Heart left ventricle (tissue), 13 donors: ENCODE measurements at regions not wholly inside any gene's neighbourhood (a gene's known extent, or its start where the extent isn't known, plus 50 kb on each side); places are given as distances from the start of the nearest gene placed in this dataset.

Experiments used
- POLR2A ChIP-seq, 2 donors: fragments of 450-650 bp; IDR thresholded peaks; one replicate each; pipeline ENCODE4 v1.6.1; 2017; ENCODE audit warnings: antibody characterized with exemption in 2 of 2, mild to moderate bottlenecking in 2 of 2, moderate library complexity in 2 of 2
- TF ChIP-seq, protein P1 (sequence below), 12 donors: fragments of 200-600 bp; sonication (generic) in 4 of 12; IDR thresholded peaks; one replicate each; pipeline versions ENCODE4 v1.5.0 to v1.8.0; 2018 to 2022; ENCODE audit warnings: antibody characterized with exemption in 12 of 12, mild to moderate bottlenecking in 5 of 12
- donor health status: ischemic (EF 13 %, LVEDD 7.1; RV severe dilation, severe dysfunction).
- donor health status: DM: no; HTN: yes; CAD: no.
- donor health status: DM: no; HTN: no; CAD: no.
- donor health status: ischemic (EF 25% LVEDD 6.9; RV normal size, moderate dysfunction).
- donor health status: ischemic (EF 25% LVEDD 5.7; RV mildly dilated, moderate dysfunction).
- donor health status: ischemic (EF 35%, LVEDD 5.7; RV mildly dilated, moderate dysfunction).
- donor health status: nonischemic (EF 11% LVEDD 7.7; RV severe dilation, severe dysfunction).
- donor health status: DM: yes; HTN: yes; CAD: no.
- donor health status: PGD.
- donor health status: ischemic (EF 29% LVEDD 5.4; RV normal size, mild dysfunction).
- donor health status: nonischemic (EF 23%, LVEDD 6.1; RV moderate dilation, normal function).

DNA sequence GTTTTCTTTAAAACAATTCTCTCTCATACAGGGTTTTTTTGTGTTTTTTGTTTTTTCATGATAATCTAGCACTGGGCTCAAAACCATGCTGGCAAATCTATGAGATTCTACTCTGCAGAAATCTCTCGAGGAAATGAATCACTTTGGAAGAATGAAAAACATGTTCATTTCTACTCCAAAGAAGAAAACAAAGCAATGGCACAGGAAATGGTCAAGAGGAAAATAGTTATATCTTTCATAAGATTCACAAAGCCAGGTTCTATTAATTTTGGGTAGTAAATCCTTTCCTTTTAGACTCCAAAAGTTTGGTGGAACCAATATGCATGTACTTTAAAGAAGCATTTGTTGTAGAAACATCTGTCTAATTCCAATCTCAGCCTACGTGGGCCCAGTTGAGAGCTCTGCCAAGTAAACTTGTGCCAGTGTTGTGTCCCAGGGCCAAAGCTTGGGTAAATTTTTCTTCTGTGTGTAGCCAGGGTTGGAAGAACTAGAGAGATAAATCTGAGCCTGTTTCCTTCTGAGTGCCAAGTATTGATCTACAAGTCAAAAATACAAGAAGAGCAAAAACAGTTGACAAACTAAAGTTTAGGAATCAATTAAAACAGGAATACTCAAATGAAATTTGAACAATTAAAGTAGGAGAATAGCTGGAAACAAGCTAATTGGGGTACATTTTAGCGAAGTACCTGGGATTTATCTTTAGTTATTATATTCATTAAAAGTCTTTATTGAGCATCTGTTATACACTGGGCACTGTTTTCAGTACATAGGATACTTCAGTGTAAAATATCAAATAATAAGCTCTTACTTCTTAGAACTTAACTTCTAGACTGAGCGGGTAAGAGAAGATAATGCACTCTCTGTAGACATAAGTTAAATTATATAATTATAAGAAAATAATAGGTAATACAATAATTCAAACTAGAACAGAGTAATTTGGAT, 657.5 kb upstream of the NECTIN3 start:
- TF ChIP-seq POLR2A (IDR thresholded peaks at IDR 0.05): no peak
- TF ChIP-seq, protein P1, sequence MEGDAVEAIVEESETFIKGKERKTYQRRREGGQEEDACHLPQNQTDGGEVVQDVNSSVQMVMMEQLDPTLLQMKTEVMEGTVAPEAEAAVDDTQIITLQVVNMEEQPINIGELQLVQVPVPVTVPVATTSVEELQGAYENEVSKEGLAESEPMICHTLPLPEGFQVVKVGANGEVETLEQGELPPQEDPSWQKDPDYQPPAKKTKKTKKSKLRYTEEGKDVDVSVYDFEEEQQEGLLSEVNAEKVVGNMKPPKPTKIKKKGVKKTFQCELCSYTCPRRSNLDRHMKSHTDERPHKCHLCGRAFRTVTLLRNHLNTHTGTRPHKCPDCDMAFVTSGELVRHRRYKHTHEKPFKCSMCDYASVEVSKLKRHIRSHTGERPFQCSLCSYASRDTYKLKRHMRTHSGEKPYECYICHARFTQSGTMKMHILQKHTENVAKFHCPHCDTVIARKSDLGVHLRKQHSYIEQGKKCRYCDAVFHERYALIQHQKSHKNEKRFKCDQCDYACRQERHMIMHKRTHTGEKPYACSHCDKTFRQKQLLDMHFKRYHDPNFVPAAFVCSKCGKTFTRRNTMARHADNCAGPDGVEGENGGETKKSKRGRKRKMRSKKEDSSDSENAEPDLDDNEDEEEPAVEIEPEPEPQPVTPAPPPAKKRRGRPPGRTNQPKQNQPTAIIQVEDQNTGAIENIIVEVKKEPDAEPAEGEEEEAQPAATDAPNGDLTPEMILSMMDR (IDR thresholded peaks at IDR 0.05): no peak
